ENCODE measurements at regions not wholly inside any gene's neighbourhood (a gene's known extent, or its start where the extent isn't known, plus 50 kb on each side); places are given as distances from the start of the nearest gene placed in this dataset.

- H3K27ac ChIP-seq, result peak overlapping the region in 2 of 4 donors; percentile 19 to 37
- no peak overlapping the region for H3K4me3 ChIP-seq
- H3K36me3 ChIP-seq, result no peaks in the 10 kb centered on the region
- intact Hi-C loops (cut with DNase I), result no loop called here
- 10 to 16% methylated on average over 2 of the region's 2 CpGs for WGBS, 2 donors
- ATAC-seq (peak; percentile 54 to 87 (median 74)), FAIRE-seq (no peak), DNase-seq (peak in 5 of 6 donors; percentile 47 to 77 (median 72))
- no peaks in the 10 kb centered on the region for H3K9me3 ChIP-seq
- H3K27me3 ChIP-seq, result no peaks in the 10 kb centered on the region
- H3K4me1 ChIP-seq, result peaks cover 19 to 57% (median 37%) of the 10 kb centered on the region in 3 donors
- TF ChIP-seq CTCF (IDR thresholded peaks at IDR 0.05), result no peak
Measured at GRCh38 chr3:177615015-177615414, 417.7 kb upstream of the TBL1XR1 start.

DNA sequence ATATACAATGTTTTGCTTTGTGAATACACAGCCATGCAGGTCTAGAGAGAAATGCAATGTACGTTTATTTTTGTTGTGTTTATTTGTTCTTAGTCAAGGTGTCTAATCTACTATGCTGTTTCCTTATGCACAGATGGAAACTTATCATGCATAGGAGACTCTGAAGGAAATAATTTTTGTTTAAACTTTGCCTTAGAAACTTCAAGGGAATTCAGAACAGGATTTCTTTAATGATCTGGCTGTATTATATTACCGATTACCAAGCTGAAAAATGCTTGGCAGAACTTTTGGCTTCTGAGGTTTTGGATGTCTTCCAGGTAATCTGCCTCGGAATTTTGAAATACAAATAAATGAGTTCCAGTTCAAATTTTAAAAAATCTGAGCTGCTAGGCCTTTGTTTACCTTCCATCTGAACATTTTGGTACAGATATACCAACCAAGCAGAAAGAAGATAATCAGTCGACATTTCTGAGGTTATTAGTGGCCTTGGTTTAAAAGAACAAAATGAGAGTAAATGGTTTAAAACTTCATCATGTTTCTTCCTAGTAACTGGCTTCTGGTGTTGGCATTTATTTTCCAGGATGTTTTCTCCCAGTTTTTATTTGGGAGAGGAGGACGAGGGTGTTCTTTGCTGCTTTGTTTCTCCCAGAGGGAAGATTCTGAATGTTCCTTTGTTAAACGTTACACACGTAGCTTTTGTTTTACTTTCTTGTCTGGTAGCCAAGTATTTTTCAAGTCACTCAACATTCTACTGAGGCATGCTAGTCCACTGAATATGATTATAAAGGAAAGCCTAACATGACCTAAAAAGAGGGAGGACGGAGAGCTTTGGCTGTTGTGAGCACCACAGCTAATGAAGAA lies 421.8 kb upstream of the TBL1XR1 start:
- no peaks in the 10 kb centered on the region for H3K27me3 ChIP-seq
- no peaks in the 10 kb centered on the region for H3K9me3 ChIP-seq
- TF ChIP-seq CTCF (IDR thresholded peaks at IDR 0.05), result no peak
- H3K4me3 ChIP-seq, result no peak overlapping the region
- WGBS, 2 donors, result 9 to 10% methylated on average over 8 of the region's 8 CpGs
- FAIRE-seq (peak; percentile 90), DNase-seq (no peak), ATAC-seq (peak; percentile 40 to 66 (median 48))
- intact Hi-C loops (cut with DNase I), result no loop called here
- H3K36me3 ChIP-seq, result no peaks in the 10 kb centered on the region
- H3K4me1 ChIP-seq, result peaks cover 11 to 39% (median 34%) of the 10 kb centered on the region in 3 donors
- H3K27ac ChIP-seq, result peak overlapping the region in 2 of 4 donors; percentile 35 to 68

- TF ChIP-seq CTCF (IDR thresholded peaks at IDR 0.05), result no peak
- Histone ChIP-seq H3K27ac (peak overlapping the region in 2 of 4 donors; percentile 35 to 68), H3K27me3 (no peaks in the 10 kb centered on the region), H3K9me3 (no peaks in the 10 kb centered on the region), H3K4me1 (peaks cover 11 to 29% (median 27%) of the 10 kb centered on the region in 3 donors), H3K36me3 (no peaks in the 10 kb centered on the region), H3K4me3 (no peak overlapping the region)
- no peak for DNase-seq
- FAIRE-seq, result no peak
- 90 to 96% methylated on average over 9 of the region's 9 CpGs for WGBS, 2 donors
- no peak for ATAC-seq
- intact Hi-C loops (cut with DNase I), result no loop called here
Measured at GRCh38 chr3:177620073-177620472, 422.8 kb upstream of the TBL1XR1 start.

DNA sequence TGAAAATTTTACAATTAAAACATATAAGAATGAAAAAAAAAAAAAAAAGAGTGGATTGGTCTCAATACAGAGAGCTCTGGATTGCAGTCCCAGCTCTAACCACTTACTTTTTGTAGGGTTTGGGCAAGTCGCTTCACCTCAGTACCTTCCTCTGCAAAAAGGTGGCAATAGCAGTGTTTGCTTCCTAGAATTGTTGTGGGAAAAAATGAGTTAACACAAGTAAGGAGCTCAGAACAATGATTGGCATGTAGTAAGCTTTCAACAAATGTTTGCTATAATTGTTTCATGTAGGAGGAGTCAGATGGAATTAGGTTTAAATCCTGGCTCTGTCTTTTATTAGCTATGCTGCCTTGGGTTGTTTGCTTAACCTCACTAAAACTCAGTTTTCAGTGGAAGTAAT lies 425.2 kb upstream of the TBL1XR1 start:
- FAIRE-seq (no peak), ATAC-seq (no peak), DNase-seq (no peak)
- H3K27ac ChIP-seq, result no peak overlapping the region
- TF ChIP-seq CTCF (IDR thresholded peaks at IDR 0.05), result no peak
- H3K27me3 ChIP-seq, result no peaks in the 10 kb centered on the region
- 96 to 100% methylated on average over 1 of the region's 1 CpG for WGBS, 2 donors
- intact Hi-C loops (cut with DNase I), result no loop called here
- H3K9me3 ChIP-seq, result no peaks in the 10 kb centered on the region
- H3K4me3 ChIP-seq, result no peak overlapping the region
- H3K4me1 ChIP-seq, result peaks cover 11 to 18% (median 16%) of the 10 kb centered on the region in 3 donors
- H3K36me3 ChIP-seq, result no peaks in the 10 kb centered on the region

All from pancreas (tissue), 10 donors.